Activated CD4-positive, alpha-beta memory T cell treated with anti-CD3 and anti-CD28 coated beads for 36 hours (primary cell): ENCODE measurements at regions not wholly inside any gene's neighbourhood (a gene's known extent, or its start where the extent isn't known, plus 50 kb on each side); places are given as distances from the start of the nearest gene placed in this dataset.
"Not testable (repeated sequence)": the region's sequence is repeated elsewhere in the genome, so short reads cannot be mapped to it uniquely, and the experiment has no call there.

Experiments used
- CTCF ChIA-PET: fragments of 350-600 bp; sonication (Branson Sonifier 250); formaldehyde crosslinking; loops from one replicate; lab custom pipeline; 2021; ENCODE audit warnings: antibody characterized with exemption, inconsistent platforms; lab: Charles Lee
- POLR2A ChIA-PET: fragments of 350-600 bp; sonication (Branson Sonifier 250); formaldehyde crosslinking; loops from one replicate; lab custom pipeline; 2021; ENCODE audit warnings: antibody characterized with exemption; lab: Charles Lee
- DNase-seq: peaks from one replicate; pipeline ENCODE4 v3.0.0-alpha.2; 2020
- H3K27ac Mint-ChIP-seq: one replicate; pipeline ENCODE4 v1.8.0; 2021; ENCODE audit warnings: mixed read lengths
- H3K27me3 Mint-ChIP-seq: one replicate; pipeline ENCODE4 v1.8.0; 2021; ENCODE audit warnings: mixed read lengths
- H3K36me3 Mint-ChIP-seq: one replicate; pipeline ENCODE4 v1.8.0; 2021; ENCODE audit warnings: mixed read lengths
- H3K4me1 Mint-ChIP-seq: one replicate; pipeline ENCODE4 v1.8.0; 2021; ENCODE audit warnings: low read depth, mixed read lengths
- H3K4me3 Mint-ChIP-seq: one replicate; pipeline ENCODE4 v1.8.0; 2021; ENCODE audit warnings: mild to moderate bottlenecking, mixed read lengths
- H3K9me3 Mint-ChIP-seq: one replicate; pipeline ENCODE4 v1.8.0; 2021; ENCODE audit warnings: mixed read lengths
- intact Hi-C: fragments of 100-400 bp; cut with micrococcal nuclease; formaldehyde crosslinking; loops from one replicate; pipeline ENCODE4 v1.15.1; 2023

GRCh38 chr3:103851793-103852192 lies 1417.0 kb downstream of the ZPLD1 start:
- H3K36me3 Mint-ChIP-seq: no peaks in the 10 kb centered on the region
- no peaks in the 10 kb centered on the region for H3K4me1 Mint-ChIP-seq
- no peaks in the 10 kb centered on the region for H3K9me3 Mint-ChIP-seq
- DNase-seq: no peak
- ChIA-PET POLR2A (no interaction called here), CTCF (no interaction called here)
- no peak overlapping the region for H3K27ac Mint-ChIP-seq
- no peak overlapping the region for H3K4me3 Mint-ChIP-seq
- no peaks in the 10 kb centered on the region for H3K27me3 Mint-ChIP-seq
- intact Hi-C loops: no loop called here

- Mint-ChIP-seq H3K4me3 (no peak overlapping the region), H3K27me3 (no peaks in the 10 kb centered on the region), H3K36me3 (no peaks in the 10 kb centered on the region), H3K27ac (no peak overlapping the region), H3K9me3 (peaks cover 6% of the 10 kb centered on the region), H3K4me1 (no peaks in the 10 kb centered on the region)
- no peak for DNase-seq
- ChIA-PET CTCF (no interaction called here), POLR2A (no interaction called here)
- intact Hi-C loops: no loop called here
Observed at GRCh38 chr3:103862415-103862814, 1427.6 kb downstream of the ZPLD1 start.

DNA sequence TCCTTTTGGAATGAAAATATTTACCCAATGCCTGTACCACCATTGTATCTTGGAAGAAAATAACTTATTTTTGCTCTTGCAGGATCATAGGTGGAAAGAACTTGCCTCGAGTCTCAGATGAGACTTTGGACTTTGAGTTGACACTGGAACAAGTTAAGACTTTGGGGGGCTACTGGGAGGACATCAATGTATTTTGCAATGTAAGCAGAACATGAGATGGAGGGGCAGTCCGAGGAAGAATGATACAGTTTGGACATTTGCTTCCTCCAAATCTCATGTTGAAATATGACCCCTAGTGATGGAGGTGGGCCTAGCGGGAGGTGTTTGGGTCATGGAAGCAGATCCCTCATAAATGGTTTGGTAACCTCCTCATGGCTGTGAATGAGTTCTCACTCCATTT lies 1428.6 kb downstream of the ZPLD1 start:
- Mint-ChIP-seq H3K4me1 (no peaks in the 10 kb centered on the region), H3K36me3 (no peaks in the 10 kb centered on the region), H3K9me3 (peaks cover 6% of the 10 kb centered on the region), H3K27ac (no peak overlapping the region), H3K27me3 (no peaks in the 10 kb centered on the region), H3K4me3 (no peak overlapping the region)
- ChIA-PET CTCF (no interaction called here), POLR2A (no interaction called here)
- DNase-seq: no peak
- intact Hi-C loops: no loop called here

- Mint-ChIP-seq H3K4me3 (no peak overlapping the region), H3K27ac (no peak overlapping the region), H3K9me3 (peaks cover 6% of the 10 kb centered on the region), H3K27me3 (no peaks in the 10 kb centered on the region), H3K4me1 (no peaks in the 10 kb centered on the region), H3K36me3 (no peaks in the 10 kb centered on the region)
- intact Hi-C loops: no loop called here
- CTCF ChIA-PET: no interaction called here
- POLR2A ChIA-PET: no interaction called here
- no peak for DNase-seq
Observed at GRCh38 chr3:103866113-103866512, 1431.3 kb downstream of the ZPLD1 start.

DNA sequence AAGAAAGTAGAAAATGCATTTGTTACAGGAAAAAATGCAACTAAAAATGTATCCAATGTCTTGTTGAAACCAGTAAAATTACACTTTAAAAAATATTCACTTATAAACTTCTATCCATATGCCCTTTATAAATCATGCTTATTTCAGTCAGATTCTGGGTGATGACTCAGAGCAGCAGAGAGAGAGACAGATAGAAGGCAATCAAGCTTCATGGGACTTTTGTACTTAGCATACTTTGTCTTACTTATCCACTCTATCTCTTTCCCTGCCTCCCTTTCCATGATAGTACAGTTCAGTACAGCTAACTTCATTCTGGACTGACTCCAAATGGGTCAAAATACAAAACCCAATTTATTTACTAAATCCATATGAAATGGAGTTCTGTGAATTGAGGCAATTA lies 1438.2 kb downstream of the ZPLD1 start:
- no peaks in the 10 kb centered on the region for H3K27me3 Mint-ChIP-seq
- H3K9me3 Mint-ChIP-seq: no peaks in the 10 kb centered on the region
- intact Hi-C loops: no loop called here
- H3K36me3 Mint-ChIP-seq: no peaks in the 10 kb centered on the region
- no peaks in the 10 kb centered on the region for H3K4me1 Mint-ChIP-seq
- POLR2A ChIA-PET: no interaction called here
- H3K4me3 Mint-ChIP-seq: no peak overlapping the region
- CTCF ChIA-PET: no interaction called here
- no peak for DNase-seq
- no peak overlapping the region for H3K27ac Mint-ChIP-seq

- ChIA-PET POLR2A (no interaction called here), CTCF (no interaction called here)
- Mint-ChIP-seq H3K36me3 (no peaks in the 10 kb centered on the region), H3K9me3 (no peaks in the 10 kb centered on the region), H3K4me1 (no peaks in the 10 kb centered on the region), H3K27me3 (no peaks in the 10 kb centered on the region), H3K27ac (no peak overlapping the region), H3K4me3 (no peak overlapping the region)
- no peak for DNase-seq
- intact Hi-C loops: no loop called here
Observed at GRCh38 chr3:103873897-103874545, 1439.2 kb downstream of the ZPLD1 start.

- H3K4me1 Mint-ChIP-seq, H3K27ac Mint-ChIP-seq, intact Hi-C loops, H3K27me3 Mint-ChIP-seq, H3K4me3 Mint-ChIP-seq, CTCF ChIA-PET, DNase-seq, H3K36me3 Mint-ChIP-seq, POLR2A ChIA-PET, H3K9me3 Mint-ChIP-seq: not testable (repeated sequence)
Observed at GRCh38 chr3:103881809-103882208, 1447.0 kb downstream of the ZPLD1 start.

DNA sequence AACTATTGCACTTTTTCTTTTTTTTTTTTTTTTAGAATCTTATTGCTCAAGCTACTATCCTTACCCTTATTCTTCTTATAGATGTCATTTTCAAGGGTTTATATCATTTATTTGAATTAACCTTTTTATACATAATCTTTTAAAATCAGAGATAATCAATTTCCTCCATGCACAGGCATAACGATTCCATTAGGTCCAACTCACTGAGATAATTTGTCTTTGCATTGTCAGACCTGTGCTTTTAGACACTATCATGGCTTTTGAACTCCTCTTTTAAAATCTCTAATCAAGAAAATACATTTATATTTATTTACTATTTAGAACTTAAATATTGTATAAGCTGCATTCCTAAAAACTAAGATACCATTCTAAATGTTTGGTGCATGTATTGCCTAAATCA lies 1454.9 kb downstream of the ZPLD1 start:
- H3K4me1 Mint-ChIP-seq: no peaks in the 10 kb centered on the region
- ChIA-PET CTCF (no interaction called here), POLR2A (no interaction called here)
- no peak for DNase-seq
- H3K27ac Mint-ChIP-seq: no peak overlapping the region
- H3K36me3 Mint-ChIP-seq: no peaks in the 10 kb centered on the region
- no peaks in the 10 kb centered on the region for H3K9me3 Mint-ChIP-seq
- intact Hi-C loops: no loop called here
- no peaks in the 10 kb centered on the region for H3K27me3 Mint-ChIP-seq
- H3K4me3 Mint-ChIP-seq: no peak overlapping the region

DNA sequence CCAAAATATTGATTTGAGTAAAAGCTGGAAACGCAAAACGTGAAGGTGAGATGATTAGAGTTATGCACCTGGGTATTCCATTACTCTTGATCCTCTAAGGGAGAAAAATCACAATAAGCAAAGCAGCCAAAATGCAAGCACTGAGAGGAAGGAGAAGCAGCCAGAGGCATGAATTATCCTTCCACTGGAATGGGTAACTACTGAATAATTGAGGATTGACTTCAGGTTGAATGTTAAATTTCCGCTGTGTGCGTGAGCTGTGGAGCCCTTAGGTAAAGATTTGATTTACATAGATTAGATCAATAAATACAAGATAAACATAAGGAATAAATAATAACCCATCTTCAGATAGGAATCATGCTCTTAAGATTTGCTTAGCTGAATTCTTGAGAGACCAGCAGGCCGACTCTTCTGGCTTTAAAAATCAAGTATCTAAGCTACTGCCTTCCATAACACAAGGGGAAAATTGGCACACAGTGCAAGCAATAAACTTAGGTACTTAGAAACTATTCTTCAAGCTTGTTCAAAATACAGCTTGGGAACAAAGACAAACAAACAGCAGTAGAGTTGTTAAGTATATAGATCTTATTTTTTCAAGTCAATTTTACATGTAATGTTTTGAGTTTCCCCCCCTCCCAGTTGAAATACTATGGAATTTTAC lies 1459.5 kb downstream of the ZPLD1 start:
- CTCF ChIA-PET: no interaction called here
- Mint-ChIP-seq H3K4me1 (no peaks in the 10 kb centered on the region), H3K36me3 (no peaks in the 10 kb centered on the region), H3K4me3 (no peak overlapping the region), H3K9me3 (no peaks in the 10 kb centered on the region), H3K27ac (no peak overlapping the region), H3K27me3 (no peaks in the 10 kb centered on the region)
- POLR2A ChIA-PET: no interaction called here
- no peak for DNase-seq
- intact Hi-C loops: no loop called here

DNA sequence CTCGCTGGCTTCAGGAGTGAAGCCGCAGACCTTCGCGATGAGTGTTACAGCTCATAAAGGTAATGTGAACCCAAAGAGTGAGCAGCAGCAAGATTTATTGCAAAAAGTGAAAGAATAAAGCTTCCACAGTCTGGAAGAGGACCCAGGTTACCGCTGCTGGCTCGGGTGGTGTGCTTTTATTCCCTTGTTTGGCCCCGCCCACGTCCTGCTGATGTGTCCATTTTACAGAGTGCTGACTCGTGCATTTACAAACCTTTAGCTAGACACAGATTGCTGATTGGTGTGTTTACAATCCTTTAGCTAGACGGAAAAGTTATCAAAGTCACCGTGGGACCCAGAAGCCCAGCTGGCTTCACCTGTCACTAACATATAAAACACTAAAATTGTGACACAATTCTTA lies 1464.5 kb downstream of the ZPLD1 start:
- ChIA-PET POLR2A (no interaction called here), CTCF (no interaction called here)
- no peaks in the 10 kb centered on the region for H3K4me1 Mint-ChIP-seq
- H3K27me3 Mint-ChIP-seq: no peaks in the 10 kb centered on the region
- intact Hi-C loops: no loop called here
- no peaks in the 10 kb centered on the region for H3K36me3 Mint-ChIP-seq
- DNase-seq: no peak
- no peak overlapping the region for H3K27ac Mint-ChIP-seq
- H3K9me3 Mint-ChIP-seq: no peaks in the 10 kb centered on the region
- no peak overlapping the region for H3K4me3 Mint-ChIP-seq

- Mint-ChIP-seq H3K27ac (no peak overlapping the region), H3K27me3 (no peaks in the 10 kb centered on the region), H3K36me3 (no peaks in the 10 kb centered on the region), H3K9me3 (no peaks in the 10 kb centered on the region), H3K4me1 (no peaks in the 10 kb centered on the region), H3K4me3 (no peak overlapping the region)
- DNase-seq: no peak
- ChIA-PET POLR2A (no interaction called here), CTCF (no interaction called here)
- intact Hi-C loops: no loop called here
Observed at GRCh38 chr3:103904991-103905390, 1461.7 kb upstream of the ALCAM start.

DNA sequence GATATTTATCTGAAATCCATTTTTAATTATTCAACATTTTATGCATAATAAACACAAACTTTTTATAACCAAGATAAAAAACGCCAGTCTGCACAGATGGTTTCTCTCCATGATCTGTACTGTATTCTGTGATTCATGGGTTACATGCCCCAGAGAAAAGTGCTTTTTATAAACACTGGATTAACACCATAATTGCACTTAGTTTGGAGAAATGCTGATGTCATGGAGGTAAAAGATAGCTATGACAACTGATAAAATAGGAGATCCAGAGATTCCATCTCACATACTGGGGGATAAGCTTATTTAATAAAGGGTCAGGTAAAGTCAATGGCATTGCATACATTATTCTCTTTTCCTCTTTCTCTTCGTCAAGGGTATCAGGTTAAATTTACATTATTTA lies 1460.4 kb upstream of the ALCAM start:
- H3K27ac Mint-ChIP-seq: no peak overlapping the region
- CTCF ChIA-PET: no interaction called here

GRCh38 chr3:103906808-103907207 lies 1459.9 kb upstream of the ALCAM start:
- no peak for DNase-seq
- Mint-ChIP-seq H3K27ac (no peak overlapping the region), H3K4me3 (no peak overlapping the region), H3K27me3 (no peaks in the 10 kb centered on the region), H3K9me3 (no peaks in the 10 kb centered on the region), H3K36me3 (no peaks in the 10 kb centered on the region), H3K4me1 (no peaks in the 10 kb centered on the region)
- ChIA-PET CTCF (no interaction called here), POLR2A (no interaction called here)
- intact Hi-C loops: no loop called here

More for the DNA sequence above, 1460.4 kb upstream of the ALCAM start:
- POLR2A ChIA-PET: no interaction called here
- no peaks in the 10 kb centered on the region for H3K27me3 Mint-ChIP-seq
- no peak overlapping the region for H3K4me3 Mint-ChIP-seq
- no peak for DNase-seq
- no peaks in the 10 kb centered on the region for H3K4me1 Mint-ChIP-seq
- H3K36me3 Mint-ChIP-seq: no peaks in the 10 kb centered on the region
- intact Hi-C loops: no loop called here
- H3K9me3 Mint-ChIP-seq: no peaks in the 10 kb centered on the region
